ENCODE measurements at regions not wholly inside any gene's neighbourhood (a gene's known extent, or its start where the extent isn't known, plus 50 kb on each side); places are given as distances from the start of the nearest gene placed in this dataset.

GRCh38 chrX:130485870-130486269, 84.1 kb downstream of the RBMX2 start:
- no peak for TF ChIP-seq EP300 (IDR thresholded peaks at IDR 0.05)
- TF ChIP-seq CTCF (IDR thresholded peaks at IDR 0.05), result no peak
- no peak for TF ChIP-seq POLR2A (IDR thresholded peaks at IDR 0.05; ENCODE audit: low read depth)
